HG03442 (cell line): ENCODE measurements at regions not wholly inside any gene's neighbourhood (a gene's known extent, or its start where the extent isn't known, plus 50 kb on each side); places are given as distances from the start of the nearest gene placed in this dataset.
"Not testable (repeated sequence)": the region's sequence is repeated elsewhere in the genome, so short reads cannot be mapped to it uniquely, and the experiment has no call there.

Source experiments
- ATAC-seq: cut with Tn5 transposase; IDR thresholded peaks from one replicate; pipeline ENCODE4 v1.9.1; 2021; ENCODE audit warnings: mild to moderate bottlenecking, moderate library complexity; ENCODE audit not compliant: unreplicated experiment

GRCh38 chr4:26171501-26171900 lies 149.3 kb upstream of the RBPJ start:
- ATAC-seq: no peak

GRCh38 chr4:26171941-26172340 lies 148.9 kb upstream of the RBPJ start:
- no peak for ATAC-seq

GRCh38 chr4:26173619-26174018 lies 147.2 kb upstream of the RBPJ start:
- no peak for ATAC-seq

- no peak for ATAC-seq
These were observed 146.8 kb upstream of the RBPJ start for GRCh38 chr4:26174027-26174426.

GRCh38 chr4:26175006-26175786 lies 145.6 kb upstream of the RBPJ start:
- peak; percentile 37 for ATAC-seq

- ATAC-seq: no peak
These were observed 144.8 kb upstream of the RBPJ start for GRCh38 chr4:26175905-26176470.

- ATAC-seq: no peak
These were observed 144.1 kb upstream of the RBPJ start for GRCh38 chr4:26176598-26177149.

GRCh38 chr4:26178854-26179253 lies 142.0 kb upstream of the RBPJ start:
- no peak for ATAC-seq

GRCh38 chr4:26179316-26179760 lies 141.5 kb upstream of the RBPJ start:
- peak; percentile 63 for ATAC-seq

- no peak for ATAC-seq
These were observed 139.2 kb upstream of the RBPJ start for GRCh38 chr4:26181616-26182015.

- ATAC-seq: no peak
These were observed 137.8 kb upstream of the RBPJ start for GRCh38 chr4:26183017-26183416.

- ATAC-seq: no peak
These were observed 135.4 kb upstream of the RBPJ start for GRCh38 chr4:26185436-26185835.

GRCh38 chr4:26191353-26191752 lies 129.5 kb upstream of the RBPJ start:
- ATAC-seq: no peak

GRCh38 chr4:26192899-26193869 lies 127.6 kb upstream of the RBPJ start:
- peak; percentile 41 for ATAC-seq

GRCh38 chr4:26194764-26195163 lies 126.0 kb upstream of the RBPJ start:
- ATAC-seq: no peak

- ATAC-seq: no peak
These were observed 124.2 kb upstream of the RBPJ start for GRCh38 chr4:26196567-26196966.

GRCh38 chr4:26197018-26197779 lies 123.6 kb upstream of the RBPJ start:
- ATAC-seq: peak; percentile 83

GRCh38 chr4:26198931-26199330 lies 121.9 kb upstream of the RBPJ start:
- not testable (repeated sequence) for ATAC-seq

- ATAC-seq: no peak
These were observed 121.2 kb upstream of the RBPJ start for GRCh38 chr4:26199596-26199995.

GRCh38 chr4:26201120-26201519 lies 119.7 kb upstream of the RBPJ start:
- no peak for ATAC-seq
